GM23338 (cell line): ENCODE measurements at regions not wholly inside any gene's neighbourhood (a gene's known extent, or its start where the extent isn't known, plus 50 kb on each side); places are given as distances from the start of the nearest gene placed in this dataset.

Source experiments
- ATAC-seq: fragments of 200-7000 bp; cut with Tn5 transposase; 3 replicates; pipeline ENCODE4 v1.9.1; 2020
- DNase-seq: peaks from one replicate; pipeline ENCODE4 v3.0.0-alpha.2; 2015; ENCODE audit warnings: low spot score
- H2AFZ ChIP-seq: fragments of 200-600 bp; sonication (generic); 2 replicates; pipeline ENCODE4 v1.8.0; 2016; ENCODE audit warnings: antibody characterized with exemption, mild to moderate bottlenecking, moderate library complexity
- H3F3A ChIP-seq: fragments of 200-600 bp; sonication (generic); replicated peaks from 2 replicates; pipeline ENCODE4 v1.8.0; 2017; ENCODE audit warnings: antibody characterized with exemption, mixed run types, low read depth
- H3K27ac ChIP-seq: fragments of 200-600 bp; sonication (generic); 2 replicates; pipeline ENCODE4 v1.6.1; 2016; ENCODE audit warnings: low read depth
- H3K27me3 ChIP-seq: fragments of 200-600 bp; sonication (generic); 2 replicates; pipeline ENCODE4 v1.8.0; 2016; ENCODE audit warnings: mild to moderate bottlenecking, mixed run types, moderate library complexity; ENCODE audit not compliant: insufficient read depth
- H3K36me3 ChIP-seq: fragments of 200-600 bp; sonication (generic); 2 replicates; pipeline ENCODE4 v1.8.0; 2016; ENCODE audit warnings: mild to moderate bottlenecking; ENCODE audit not compliant: insufficient read depth
- H3K4me1 ChIP-seq: fragments of 200-600 bp; sonication (generic); 2 replicates; pipeline ENCODE4 v1.8.0; 2016; ENCODE audit warnings: mild to moderate bottlenecking, moderate library complexity; ENCODE audit not compliant: insufficient read depth
- H3K4me2 ChIP-seq: fragments of 200-600 bp; sonication (generic); 2 replicates; pipeline ENCODE4 v1.7.1; 2017; ENCODE audit warnings: mixed run types
- H3K4me3 ChIP-seq: fragments of 200-600 bp; sonication (generic); 2 replicates; pipeline ENCODE4 v1.6.1; 2016; ENCODE audit warnings: mixed run types
- H3K79me2 ChIP-seq: fragments of 200-600 bp; sonication (generic); replicated peaks from 2 replicates; pipeline ENCODE4 v1.8.0; 2017; ENCODE audit warnings: mild to moderate bottlenecking; ENCODE audit not compliant: insufficient read depth
- H3K9me2 ChIP-seq: fragments of 200-600 bp; sonication (generic); 2 replicates; pipeline ENCODE4 v1.8.0; 2017; ENCODE audit not compliant: insufficient read depth
- H4K20me1 ChIP-seq: fragments of 200-600 bp; sonication (generic); replicated peaks from 2 replicates; pipeline ENCODE4 v1.8.0; 2017; ENCODE audit warnings: mild to moderate bottlenecking; ENCODE audit not compliant: insufficient read depth
- H3K27ac Mint-ChIP-seq: 2 replicates; pipeline ENCODE4 v1.8.0; 2020; ENCODE audit warnings: inconsistent platforms, mild to moderate bottlenecking, moderate library complexity, mixed read lengths
- H3K27me3 Mint-ChIP-seq: 3 replicates; pipeline ENCODE4 v1.8.0; 2022; ENCODE audit warnings: low read depth, mild to moderate bottlenecking, moderate library complexity, mixed read lengths, inconsistent platforms; ENCODE audit not compliant: insufficient read depth, poor library complexity
- H3K36me3 Mint-ChIP-seq: 3 replicates; pipeline ENCODE4 v1.8.0; 2021; ENCODE audit warnings: low read depth, mild to moderate bottlenecking, inconsistent platforms, moderate library complexity, mixed read lengths
- H3K4me1 Mint-ChIP-seq: 3 replicates; pipeline ENCODE4 v1.8.0; 2020; ENCODE audit warnings: mild to moderate bottlenecking, inconsistent platforms, mixed read lengths
- H3K4me3 Mint-ChIP-seq: 3 replicates; pipeline ENCODE4 v1.8.0; 2021; ENCODE audit warnings: moderate library complexity, mild to moderate bottlenecking, inconsistent platforms, mixed read lengths
- H3K9me3 Mint-ChIP-seq: 3 replicates; pipeline ENCODE4 v1.8.0; 2020; ENCODE audit warnings: moderate library complexity, mild to moderate bottlenecking, inconsistent platforms, mixed read lengths
- CREB1 ChIP-seq: fragments of 250-450 bp; sonication (Bioruptor Pico); IDR thresholded peaks from 2 replicates; pipeline ENCODE4 v1.5.0; 2020; ENCODE audit warnings: low read depth, mild to moderate bottlenecking, moderate library complexity
- CTCF ChIP-seq, 2 experiments: fragments of 200-600 bp in 1 of 2; sonication (generic) in 1 of 2; conservative IDR thresholded peaks; 2 replicates each; pipeline versions ENCODE4 v1.5.1 to v1.6.1; 2016 to 2017; ENCODE audit warnings: antibody characterized with exemption in 2 of 2, low read depth in 2 of 2, mild to moderate bottlenecking in 2 of 2, moderate library complexity in 1 of 2
- ETS1 ChIP-seq: IDR thresholded peaks from 2 replicates; pipeline ENCODE4 v1.6.1; 2016; ENCODE audit warnings: antibody characterized with exemption
- EZH2 ChIP-seq: fragments of 200-600 bp; sonication (generic); IDR thresholded peaks from one replicate; pipeline ENCODE4 v1.8.0; 2017; ENCODE audit warnings: antibody characterized with exemption, mild to moderate bottlenecking, low read depth; ENCODE audit not compliant: unreplicated experiment
- EZH2phosphoT487 ChIP-seq: fragments of 200-600 bp; sonication (generic); IDR thresholded peaks from one replicate; pipeline ENCODE4 v1.8.1; 2018; ENCODE audit warnings: antibody characterized with exemption; ENCODE audit not compliant: unreplicated experiment
- JUNB ChIP-seq: IDR thresholded peaks from one replicate; pipeline ENCODE4 v1.6.1; 2016; ENCODE audit warnings: antibody characterized with exemption; ENCODE audit not compliant: unreplicated experiment
- NANOG ChIP-seq: IDR thresholded peaks from 2 replicates; pipeline ENCODE4 v1.6.1; 2016; ENCODE audit warnings: antibody characterized with exemption, borderline replicate concordance
- POLR2AphosphoS5 ChIP-seq: IDR thresholded peaks from 2 replicates; pipeline ENCODE4 v1.6.1; 2016; ENCODE audit warnings: antibody characterized with exemption, low read depth
- REST ChIP-seq: IDR thresholded peaks from one replicate; pipeline ENCODE4 v1.6.1; 2018; ENCODE audit warnings: antibody characterized with exemption; ENCODE audit not compliant: unreplicated experiment
- STAT1 ChIP-seq: IDR thresholded peaks from one replicate; pipeline ENCODE4 v1.6.1; 2016; ENCODE audit warnings: antibody characterized with exemption; ENCODE audit not compliant: unreplicated experiment
- ZNF114 ChIP-seq: fragments of 250-450 bp; sonication (Bioruptor Pico); IDR thresholded peaks from 2 replicates; pipeline ENCODE4 v1.5.0; 2020; ENCODE audit warnings: mild to moderate bottlenecking, moderate library complexity
- ZNF331 ChIP-seq: fragments of 250-450 bp; sonication (Bioruptor Pico); IDR thresholded peaks from 2 replicates; pipeline ENCODE4 v1.5.0; 2020; ENCODE audit warnings: low read depth, mild to moderate bottlenecking, moderate library complexity
- ZNF462 ChIP-seq: fragments of 250-450 bp; sonication (Bioruptor Pico); IDR thresholded peaks from 2 replicates; pipeline ENCODE4 v1.5.0; 2020; ENCODE audit warnings: mild to moderate bottlenecking, moderate library complexity

GRCh38 chr2:172198361-172198760 lies 95.7 kb upstream of the DLX2 start:
- H3K27ac Mint-ChIP-seq, result no peak overlapping the region
- H3K27me3 ChIP-seq, result no peaks in the 10 kb centered on the region
- H3K9me2 ChIP-seq, result no peaks in the 10 kb centered on the region; the same call in 1 of the 2 replicates
- DNase-seq (no peak), ATAC-seq (no peak)
- H3K36me3 ChIP-seq, result peaks cover 13% of the 10 kb centered on the region
- peaks cover 53% of the 10 kb centered on the region for H3K36me3 Mint-ChIP-seq
- no peaks in the 10 kb centered on the region for H3K4me1 Mint-ChIP-seq
- H3K4me3 ChIP-seq, result no peak overlapping the region
- H3F3A ChIP-seq, result no peaks in the 10 kb centered on the region
- H3K4me1 ChIP-seq, result no peaks in the 10 kb centered on the region
- no peak for TF ChIP-seq EZH2phosphoT487
- TF ChIP-seq NANOG, result no peak
- TF ChIP-seq JUNB, result no peak
- no peak for TF ChIP-seq ETS1
- TF ChIP-seq POLR2AphosphoS5, result no peak
- no peak for TF ChIP-seq ZNF331 (CRISPR knock-in tag)
- no peak for TF ChIP-seq CTCF (conservative IDR thresholded peaks at IDR 0.05; ENCODE audit: low read depth in 2 of 2)
- TF ChIP-seq EZH2, result no peak
- no peak for TF ChIP-seq REST
- TF ChIP-seq ZNF114, result no peak
- no peak for TF ChIP-seq STAT1
- no peak for TF ChIP-seq ZNF462 (CRISPR knock-in tag)
- no peak for TF ChIP-seq CREB1 (CRISPR knock-in tag)
- H3K27ac ChIP-seq, result no peak overlapping the region
- no peak overlapping the region for H3K4me3 Mint-ChIP-seq
- no peaks in the 10 kb centered on the region for H3K79me2 ChIP-seq
- no peak overlapping the region for H2AFZ ChIP-seq
- peaks cover 55% of the 10 kb centered on the region for H3K9me3 Mint-ChIP-seq
- no peaks in the 10 kb centered on the region for H3K27me3 Mint-ChIP-seq
- H4K20me1 ChIP-seq, result no peaks in the 10 kb centered on the region
- no peak overlapping the region for H3K4me2 ChIP-seq
